CD1c-positive myeloid dendritic cell (primary cell): ENCODE measurements at regions not wholly inside any gene's neighbourhood (a gene's known extent, or its start where the extent isn't known, plus 50 kb on each side); places are given as distances from the start of the nearest gene placed in this dataset.
"Not testable (repeated sequence)": the region's sequence is repeated elsewhere in the genome, so short reads cannot be mapped to it uniquely, and the experiment has no call there.

ENCODE experiments used
- DNase-seq: peaks from one replicate; pipeline ENCODE4 v3.0.0-alpha.2; 2016; ENCODE audit errors: extremely low spot score

GRCh38 chr1:47684964-47685762 is 247.3 kb downstream of the FOXD2 start:
- DNase-seq, result no peak

- no peak for DNase-seq
Measured at GRCh38 chr1:47685763-47686066, 247.9 kb downstream of the FOXD2 start.

- DNase-seq, result no peak
Measured at GRCh38 chr1:47686731-47687630, 249.1 kb downstream of the FOXD2 start.

GRCh38 chr1:47687631-47688460 is 250.0 kb downstream of the FOXD2 start:
- no peak for DNase-seq

GRCh38 chr1:47688461-47689296 is 250.8 kb downstream of the FOXD2 start:
- no peak for DNase-seq

- DNase-seq, result no peak
Measured at GRCh38 chr1:47689894-47690293, 252.1 kb downstream of the FOXD2 start.

- no peak for DNase-seq
Measured at GRCh38 chr1:47690341-47691250, 252.8 kb downstream of the FOXD2 start.

GRCh38 chr1:47691293-47691692 is 253.4 kb downstream of the FOXD2 start:
- DNase-seq, result not testable (repeated sequence)

GRCh38 chr1:47692196-47692595 is 254.4 kb downstream of the FOXD2 start:
- DNase-seq, result no peak

- no peak for DNase-seq
Measured at GRCh38 chr1:47693115-47693514, 255.3 kb downstream of the FOXD2 start.

- DNase-seq, result no peak
Measured at GRCh38 chr1:47694011-47694890, 256.4 kb downstream of the FOXD2 start.

- DNase-seq, result no peak
Measured at GRCh38 chr1:47696404-47696736, 258.5 kb downstream of the FOXD2 start.

GRCh38 chr1:47696737-47697441 is 259.0 kb downstream of the FOXD2 start:
- no peak for DNase-seq

GRCh38 chr1:47697616-47698335 is 259.9 kb downstream of the FOXD2 start:
- DNase-seq, result no peak

GRCh38 chr1:47699492-47700235 is 261.8 kb downstream of the FOXD2 start:
- no peak for DNase-seq

- no peak for DNase-seq
Measured at GRCh38 chr1:47701283-47701682, 263.4 kb downstream of the FOXD2 start.
